H1 (cell line): ENCODE measurements at regions not wholly inside any gene's neighbourhood (a gene's known extent, or its start where the extent isn't known, plus 50 kb on each side); places are given as distances from the start of the nearest gene placed in this dataset.

ENCODE experiments used
- CTCF ChIA-PET: fragments of 300-600 bp; sonication (Branson Sonifier 250); formaldehyde crosslinking; loops from one replicate; lab custom pipeline; 2021; ENCODE audit not compliant: partially characterized antibody; lab: Charles Lee
- POLR2A ChIA-PET: fragments of 300-600 bp; sonication (Branson Sonifier 250); formaldehyde crosslinking; loops from one replicate; lab custom pipeline; 2021; ENCODE audit warnings: inconsistent platforms; ENCODE audit not compliant: partially characterized antibody; lab: Charles Lee
- DNase-seq, 2 experiments: peaks; one replicate each; pipeline versions ENCODE4 v3.0.0 to v3.0.0-alpha.2; 2010 to 2022; ENCODE audit warnings: low spot score in 2 of 2, low read depth in 1 of 2, mixed read lengths in 1 of 2
- FAIRE-seq: peaks from 2 replicates; lab custom pipeline; 2011; peaks lifted over from hg19 to GRCh38; lab: Jason Lieb, UNC
- H2AFZ ChIP-seq: 2 replicates; pipeline ENCODE4 v1.8.1; 2012; ENCODE audit warnings: low read length, inconsistent platforms
- H2AK5ac ChIP-seq: 2 replicates; pipeline ENCODE4 v1.6.1; 2013; ENCODE audit warnings: low read depth, low read length
- H2BK120ac ChIP-seq: replicated peaks from 2 replicates; pipeline ENCODE3; 2013; ENCODE audit warnings: low read depth, low read length, inconsistent platforms
- H2BK12ac ChIP-seq: 2 replicates; pipeline ENCODE4 v1.6.1; 2013; ENCODE audit warnings: low read depth, low read length
- H2BK15ac ChIP-seq: 2 replicates; pipeline ENCODE4 v1.6.1; 2013; ENCODE audit warnings: low read length
- H2BK20ac ChIP-seq: 2 replicates; pipeline ENCODE4 v1.6.1; 2013; ENCODE audit warnings: low read length
- H2BK5ac ChIP-seq: 2 replicates; pipeline ENCODE4 v1.6.1; 2013; ENCODE audit warnings: low read depth, low read length
- H3K14ac ChIP-seq: 2 replicates; pipeline ENCODE4 v1.6.1; 2013; ENCODE audit warnings: inconsistent platforms; ENCODE audit not compliant: insufficient read length
- H3K18ac ChIP-seq: 2 replicates; pipeline ENCODE4 v1.6.1; 2013; ENCODE audit warnings: low read length; ENCODE audit errors: extremely low read depth
- H3K23ac ChIP-seq: 2 replicates; pipeline ENCODE4 v1.6.1; 2013; ENCODE audit warnings: inconsistent platforms; ENCODE audit not compliant: insufficient read length
- H3K23me2 ChIP-seq: 2 replicates; pipeline ENCODE4 v1.6.1; 2013; ENCODE audit warnings: low read depth, low read length
- H3K27ac ChIP-seq: 2 replicates; pipeline ENCODE4 v1.6.1; 2011; ENCODE audit warnings: low read depth, low read length, inconsistent platforms
- H3K27me3 ChIP-seq, 4 experiments: replicated peaks in 1 of 4; 1 replicate in 1 of 4; 2 replicates in 3 of 4; pipeline versions ENCODE4 v1.6.1 to v1.8.1; 2011 to 2013; ENCODE audit warnings: low read length in 3 of 4, mild to moderate bottlenecking in 3 of 4, inconsistent platforms in 2 of 4, mixed read lengths in 2 of 4, moderate library complexity in 1 of 4; ENCODE audit not compliant: control insufficient read depth in 3 of 4, insufficient read depth in 3 of 4; ENCODE audit errors: extremely low read depth in 1 of 4
- H3K36me3 ChIP-seq, 4 experiments: 2 replicates each; pipeline versions ENCODE4 v1.6.1 to v1.8.1; 2011 to 2013; ENCODE audit warnings: mild to moderate bottlenecking in 4 of 4, low read length in 3 of 4, moderate library complexity in 2 of 4, control low read depth in 1 of 4, inconsistent platforms in 1 of 4; ENCODE audit not compliant: insufficient read depth in 4 of 4, control insufficient read depth in 2 of 4
- H3K4ac ChIP-seq: replicated peaks from 2 replicates; pipeline ENCODE3; 2013; ENCODE audit warnings: low read length, low read depth, mixed read lengths, inconsistent platforms; ENCODE audit not compliant: insufficient read length
- H3K4me1 ChIP-seq, 4 experiments: replicated peaks in 1 of 4; 1 replicate in 1 of 4; 2 replicates in 3 of 4; pipeline versions ENCODE4 v1.6.1 to v1.8.1; 2011 to 2013; ENCODE audit warnings: low read length in 3 of 4, inconsistent platforms in 2 of 4, mixed read lengths in 1 of 4; ENCODE audit not compliant: insufficient read depth in 4 of 4, control insufficient read depth in 3 of 4
- H3K4me2 ChIP-seq, 2 experiments: 2 replicates each; pipeline versions ENCODE4 v1.6.1 to v1.8.1; 2011 to 2013; ENCODE audit warnings: low read depth in 2 of 2, low read length in 2 of 2, control low read depth in 1 of 2, inconsistent platforms in 1 of 2, mild to moderate bottlenecking in 1 of 2; ENCODE audit not compliant: insufficient read depth in 1 of 2
- H3K4me3 ChIP-seq, 4 experiments: fragments of 200-600, 300-600 bp in 1 of 4; sonication (generic), shearing (Covaris generic), sonication (Bioruptor Twin) in 1 of 4; 2 replicates each; pipeline versions ENCODE4 v1.5.1 to v1.8.1; 2011 to 2016; ENCODE audit warnings: low read length in 4 of 4, low read depth in 3 of 4, control low read depth in 2 of 4, inconsistent platforms in 2 of 4, mild to moderate bottlenecking in 2 of 4, mixed read lengths in 1 of 4, moderate library complexity in 1 of 4; ENCODE audit not compliant: insufficient read depth in 2 of 4; ENCODE audit errors: extremely low read depth in 1 of 4
- H3K56ac ChIP-seq: replicated peaks from 2 replicates; pipeline ENCODE3; 2013; ENCODE audit warnings: low read depth, mild to moderate bottlenecking, mixed read lengths, low read length, inconsistent platforms; ENCODE audit not compliant: insufficient read length
- H3K79me1 ChIP-seq: 2 replicates; pipeline ENCODE4 v1.6.1; 2013; ENCODE audit warnings: low read depth, low read length, control low read depth
- H3K79me2 ChIP-seq, 2 experiments: 2 replicates each; pipeline versions ENCODE4 v1.6.1 to v1.8.1; 2012 to 2013; ENCODE audit warnings: low read length in 2 of 2, mild to moderate bottlenecking in 2 of 2, inconsistent platforms in 1 of 2; ENCODE audit not compliant: insufficient read depth in 2 of 2, control insufficient read depth in 1 of 2
- H3K9ac ChIP-seq, 4 experiments: replicated peaks in 1 of 4; 1 replicate in 1 of 4; 2 replicates in 3 of 4; pipeline versions ENCODE4 v1.6.1 to v1.8.1; 2011 to 2013; ENCODE audit warnings: low read depth in 3 of 4, low read length in 3 of 4, control low read depth in 2 of 4, mild to moderate bottlenecking in 2 of 4, moderate library complexity in 2 of 4, inconsistent platforms in 1 of 4; ENCODE audit errors: extremely low read depth in 1 of 4
- H3K9me3 ChIP-seq, 2 experiments: 2 replicates each; pipeline versions ENCODE4 v1.6.1 to v1.8.1; 2012 to 2013; ENCODE audit warnings: mild to moderate bottlenecking in 2 of 2, moderate library complexity in 2 of 2, control low read depth in 1 of 2, inconsistent platforms in 1 of 2, low read depth in 1 of 2, low read length in 1 of 2, mixed read lengths in 1 of 2; ENCODE audit not compliant: insufficient read depth in 2 of 2
- H4K20me1 ChIP-seq, 2 experiments: replicated peaks in 1 of 2; 2 replicates each; pipeline versions ENCODE3 to v1.8.1; 2011 to 2013; ENCODE audit warnings: inconsistent platforms in 2 of 2, low read length in 2 of 2, mild to moderate bottlenecking in 1 of 2; ENCODE audit not compliant: insufficient read depth in 2 of 2, control insufficient read depth in 1 of 2
- H4K5ac ChIP-seq: 2 replicates; pipeline ENCODE4 v1.6.1; 2013; ENCODE audit warnings: low read length, low read depth, mixed read lengths, inconsistent platforms; ENCODE audit not compliant: insufficient read length
- H4K8ac ChIP-seq: 2 replicates; pipeline ENCODE4 v1.8.0; 2013; ENCODE audit warnings: mild to moderate bottlenecking, moderate library complexity, low read length, inconsistent platforms; ENCODE audit not compliant: insufficient read depth; ENCODE audit errors: extremely low read depth
- H4K91ac ChIP-seq: replicated peaks from 2 replicates; pipeline ENCODE3; 2013; ENCODE audit warnings: low read length, mixed read lengths, inconsistent platforms; ENCODE audit not compliant: insufficient read length
- ATF2 ChIP-seq: IDR thresholded peaks from 2 replicates; pipeline ENCODE4 v1.6.1; 2012; ENCODE audit warnings: low read length, inconsistent platforms
- SIN3A ChIP-seq, 2 experiments: IDR thresholded peaks in 1 of 2; conservative IDR thresholded peaks in 1 of 2; 2 replicates each; pipeline ENCODE4 v1.6.1; 2011 to 2012; ENCODE audit warnings: low read length in 2 of 2, improper control_type of control experiment in 1 of 2, low read depth in 1 of 2, mild to moderate bottlenecking in 1 of 2
- WGBS, 2 experiments: shearing (Covaris generic) in 1 of 2; methylation state at CpG; one replicate each; pipeline versions ENCODE4 v1.1.6 to v1.1.7; 2013 to 2015; ENCODE audit warnings: low lambda C conversion rate in 2 of 2, mixed read lengths in 2 of 2, inconsistent platforms in 1 of 2, low coverage in 1 of 2, missing lambda C conversion rate in 1 of 2; ENCODE audit not compliant: insufficient replicate concordance in 2 of 2, insufficient coverage in 1 of 2, insufficient read length in 1 of 2; ENCODE audit errors: extremely low coverage in 1 of 2, missing lambda C conversion rate in 1 of 2; 5-methylcytosine and 5-hydroxymethylcytosine counted together

GRCh38 chr4:10321931-10322330 lies 135.3 kb downstream of the ZNF518B start:
- H2AK5ac ChIP-seq: no peak overlapping the region
- no peak overlapping the region for H3K56ac ChIP-seq
- H3K4ac ChIP-seq: no peak overlapping the region
- no peak for FAIRE-seq
- H3K79me1 ChIP-seq: no peaks in the 10 kb centered on the region
- H3K36me3 ChIP-seq: no peaks in the 10 kb centered on the region
- WGBS, 2 experiments: 81% methylated on average over 2 of the region's 2 CpGs; no CpG with 5 or more reads in 1 of the 2 experiments
- H3K23ac ChIP-seq: no peak overlapping the region
- H3K4me1 ChIP-seq: no peaks in the 10 kb centered on the region
- H2AFZ ChIP-seq: no peak overlapping the region
- no peaks in the 10 kb centered on the region for H3K23me2 ChIP-seq
- no peak overlapping the region for H2BK20ac ChIP-seq
- TF ChIP-seq ATF2 (no peak), SIN3A (conservative IDR thresholded peaks at IDR 0.05 in 1 of 2, IDR thresholded peaks at IDR 0.05 in 1 of 2; ENCODE audit: low read depth in 1 of 2, low read length in 2 of 2) (no peak)
- TF ChIP-seq, all 59 proteins: peak for 0
- no peaks in the 10 kb centered on the region for H3K9me3 ChIP-seq
- H3K14ac ChIP-seq: no peak overlapping the region
- no peak overlapping the region for H4K8ac ChIP-seq
- H2BK12ac ChIP-seq: no peak overlapping the region
- no peak overlapping the region for H3K4me2 ChIP-seq
- H3K9ac ChIP-seq: no peak overlapping the region
- H4K91ac ChIP-seq: no peak overlapping the region
- H3K4me3 ChIP-seq: no peak overlapping the region
- no peak overlapping the region for H3K18ac ChIP-seq
- no peaks in the 10 kb centered on the region for H4K20me1 ChIP-seq
- no peaks in the 10 kb centered on the region for H3K79me2 ChIP-seq
- no peaks in the 10 kb centered on the region for H3K27me3 ChIP-seq
- DNase-seq: no peak
- H2BK5ac ChIP-seq: no peak overlapping the region
- no peak overlapping the region for H4K5ac ChIP-seq
- H3K27ac ChIP-seq: no peak overlapping the region
- ChIA-PET POLR2A (no interaction called here), CTCF (interaction anchor here (0.9 to 1.4 kb wide), 3 partner anchors 15 to 227 kb away, joined by 3 read pairs; no protein-coding TSS in a partner anchor)
- H2BK15ac ChIP-seq: no peak overlapping the region
- no peak overlapping the region for H2BK120ac ChIP-seq
